HG03175 (cell line): ENCODE measurements at regions not wholly inside any gene's neighbourhood (a gene's known extent, or its start where the extent isn't known, plus 50 kb on each side); places are given as distances from the start of the nearest gene placed in this dataset.
"Not testable (repeated sequence)": the region's sequence is repeated elsewhere in the genome, so short reads cannot be mapped to it uniquely, and the experiment has no call there.

ENCODE experiments used
- ATAC-seq: cut with Tn5 transposase; IDR thresholded peaks from one replicate; pipeline ENCODE4 v1.9.1; 2021; ENCODE audit warnings: mild to moderate bottlenecking, moderate library complexity; ENCODE audit not compliant: unreplicated experiment

GRCh38 chr4:118410138-118410537 lies 57.3 kb upstream of the PRSS12 start:
- ATAC-seq, result no peak

DNA sequence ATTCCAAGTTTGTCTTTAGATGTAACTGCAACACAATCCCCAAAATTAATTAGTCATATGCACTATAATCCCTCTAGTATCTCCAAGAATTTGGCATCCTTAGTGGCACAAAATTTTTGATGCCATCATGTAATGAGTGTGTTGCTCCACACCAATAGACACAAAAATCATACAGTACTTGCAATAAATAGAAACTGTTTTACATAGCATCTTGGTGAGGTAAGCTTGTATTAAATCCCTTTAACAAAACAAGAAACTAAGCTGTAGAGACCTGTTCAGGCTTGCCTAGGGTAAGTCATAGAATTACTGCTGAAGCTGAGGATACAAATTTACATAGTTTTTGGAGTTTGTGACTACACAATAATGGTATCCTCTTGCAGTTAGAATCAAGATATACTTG lies 64.5 kb upstream of the PRSS12 start:
- no peak for ATAC-seq

GRCh38 chr4:118417800-118418199 lies 65.0 kb upstream of the PRSS12 start:
- ATAC-seq, result not testable (repeated sequence)

GRCh38 chr4:118418396-118418795 lies 65.6 kb upstream of the PRSS12 start:
- not testable (repeated sequence) for ATAC-seq

DNA sequence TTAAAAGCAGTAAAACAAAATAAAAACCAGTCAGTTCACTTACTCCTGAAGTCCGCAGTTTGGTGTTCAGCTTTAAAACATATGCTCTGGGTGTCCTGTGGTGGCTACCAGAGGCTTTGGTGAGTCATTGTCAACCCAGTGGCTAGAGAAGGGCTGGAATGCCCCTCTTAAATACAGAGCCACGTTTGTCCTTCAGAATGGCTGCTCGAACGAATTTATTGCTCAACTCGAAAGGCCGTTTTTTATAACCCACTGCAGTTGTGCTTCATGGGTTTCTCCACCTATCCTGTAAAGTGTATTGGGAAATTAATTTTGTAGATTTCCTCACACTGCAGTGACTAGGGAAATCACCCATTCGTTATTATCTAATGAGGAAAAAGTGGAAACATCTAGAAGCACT lies 66.8 kb upstream of the PRSS12 start:
- not testable (repeated sequence) for ATAC-seq

DNA sequence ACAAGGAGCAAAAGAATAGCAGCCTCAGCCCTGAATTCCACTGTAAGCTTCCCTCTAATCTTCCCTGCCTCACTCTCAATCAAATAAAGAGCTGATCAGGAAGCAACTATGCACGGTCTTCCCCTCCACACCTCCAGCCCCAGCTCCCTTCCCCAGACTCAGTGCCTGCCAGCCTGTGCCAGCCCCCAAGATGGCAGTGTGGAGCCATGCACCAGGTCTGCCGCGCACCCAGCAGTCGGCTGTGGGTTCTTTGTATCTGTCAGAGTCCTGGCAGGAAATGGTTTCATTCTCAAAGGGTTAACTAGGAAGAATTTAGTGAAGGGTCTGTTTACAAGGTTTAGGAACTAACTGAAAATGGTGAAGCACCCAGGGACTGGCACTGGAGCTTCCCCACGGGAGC lies 71.3 kb upstream of the PRSS12 start:
- ATAC-seq, result not testable (repeated sequence)

GRCh38 chr4:118428881-118429280 lies 76.1 kb upstream of the PRSS12 start:
- not testable (repeated sequence) for ATAC-seq

DNA sequence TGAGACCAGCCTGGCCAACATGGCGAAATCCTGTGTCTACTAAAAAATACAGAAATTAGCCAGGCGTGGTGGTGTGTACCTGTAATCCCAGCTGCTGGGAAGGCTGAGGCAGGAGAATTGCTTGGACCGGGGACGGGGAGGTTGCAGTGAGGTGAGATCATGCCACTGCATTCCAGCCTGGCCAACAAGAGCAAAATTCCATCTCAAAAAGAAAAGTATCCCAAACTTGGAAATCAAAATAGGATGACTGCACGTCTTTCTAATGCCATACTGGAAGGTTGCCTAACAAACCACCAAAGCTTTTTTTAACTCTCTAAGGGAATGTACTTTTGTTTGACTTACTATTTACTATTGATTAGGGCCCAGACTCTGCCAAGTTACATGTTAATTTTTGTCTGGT lies 79.6 kb upstream of the PRSS12 start:
- not testable (repeated sequence) for ATAC-seq

DNA sequence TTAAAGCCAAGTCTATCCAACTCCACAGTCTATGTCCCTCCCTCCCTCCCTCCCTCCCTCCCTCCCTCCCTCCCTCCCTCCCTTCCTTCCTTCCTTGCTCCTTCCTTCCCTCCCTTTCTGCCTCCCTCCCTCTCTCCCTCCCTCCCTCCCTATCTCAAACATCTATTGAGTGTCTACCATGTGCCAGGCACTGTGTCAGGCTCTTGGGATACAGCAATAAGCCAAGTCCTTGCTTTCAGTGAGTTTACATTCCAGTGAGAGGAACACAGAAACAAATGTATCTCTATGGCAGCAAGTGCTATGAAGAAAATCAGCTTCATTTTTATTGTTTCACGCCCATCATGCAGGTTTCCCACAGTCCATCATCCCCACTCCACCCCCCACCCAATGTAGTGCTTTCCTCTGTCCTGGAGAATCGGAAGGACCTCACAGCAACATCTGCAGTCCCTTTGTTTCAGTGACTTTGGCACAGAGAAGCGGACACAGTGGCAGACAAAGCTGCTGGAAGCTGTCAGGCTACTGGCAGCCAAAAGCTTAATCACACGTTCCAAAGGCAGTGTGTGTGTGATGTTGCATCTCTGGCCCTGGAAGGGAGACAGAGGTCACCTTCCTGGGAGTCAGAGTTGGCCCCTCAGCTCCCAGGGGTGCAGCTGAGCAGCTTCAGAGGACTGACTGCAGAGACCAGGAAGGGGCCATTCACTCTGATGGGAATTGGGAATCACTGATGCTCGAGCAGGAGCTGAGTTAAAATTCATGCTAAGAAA lies 81.0 kb upstream of the PRSS12 start:
- not testable (repeated sequence) for ATAC-seq

DNA sequence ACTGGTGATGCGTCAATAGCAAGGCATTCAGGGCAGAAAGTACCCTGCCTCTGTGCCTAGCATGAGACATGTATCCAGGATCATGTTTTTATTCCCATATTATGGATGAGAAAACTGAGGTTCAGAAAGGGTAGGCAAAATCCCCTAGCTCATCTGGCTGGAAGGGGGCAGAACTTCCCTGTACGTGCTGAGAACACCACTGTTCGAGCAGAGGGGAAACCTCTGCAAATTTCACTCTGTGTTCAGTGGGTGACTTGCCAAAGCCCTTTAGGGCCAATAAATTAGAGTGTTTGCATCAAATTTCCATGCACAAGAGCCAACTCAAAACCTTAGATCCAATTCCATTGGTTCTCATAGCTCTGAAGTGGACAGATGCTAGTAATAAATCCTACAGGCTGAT lies 82.6 kb upstream of the PRSS12 start:
- ATAC-seq, result not testable (repeated sequence)

GRCh38 chr4:118442115-118442837 lies 89.5 kb upstream of the PRSS12 start:
- not testable (repeated sequence) for ATAC-seq

DNA sequence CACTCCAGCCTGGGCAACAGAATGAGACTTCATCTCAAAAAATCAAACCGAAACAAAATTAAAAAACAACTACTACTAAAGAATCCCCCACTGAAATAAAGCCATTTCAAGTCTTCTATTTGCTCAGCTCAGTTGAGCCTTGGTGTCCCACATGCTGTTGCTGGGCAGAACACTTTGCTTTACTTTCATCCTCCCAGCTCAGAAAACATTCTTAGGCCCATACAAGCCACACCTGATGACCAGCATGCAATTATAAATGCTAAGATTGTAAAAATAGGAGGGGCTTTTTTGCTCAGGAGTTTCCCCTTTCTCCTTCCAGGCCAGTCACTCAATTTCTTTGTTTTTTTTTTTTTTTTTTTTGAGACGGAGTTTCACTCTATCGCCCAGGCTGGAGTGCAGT lies 94.6 kb upstream of the PRSS12 start:
- not testable (repeated sequence) for ATAC-seq

- ATAC-seq, result not testable (repeated sequence)
Measured at GRCh38 chr4:118454857-118455256, 102.1 kb upstream of the PRSS12 start.

- ATAC-seq, result not testable (repeated sequence)
Measured at GRCh38 chr4:118461435-118461834, 108.6 kb upstream of the PRSS12 start.

DNA sequence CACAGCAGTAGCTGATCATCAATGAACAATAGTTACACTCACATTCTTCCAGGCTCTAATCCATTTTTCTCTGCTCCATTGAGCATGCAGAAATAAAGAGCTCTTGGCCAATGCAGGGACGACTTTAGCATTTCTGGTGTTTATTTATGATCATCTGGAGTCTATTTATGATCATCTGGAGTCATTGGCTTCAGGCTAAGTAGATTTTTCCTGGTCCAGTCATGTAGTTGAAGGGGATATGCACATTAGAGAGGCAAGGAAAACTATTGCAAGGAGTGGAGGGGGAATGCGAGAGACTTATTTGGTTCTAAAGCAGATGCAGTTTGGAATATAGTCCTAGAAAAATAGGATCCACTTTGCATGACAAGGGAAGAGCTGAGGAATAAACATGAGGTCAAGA lies 113.0 kb upstream of the PRSS12 start:
- not testable (repeated sequence) for ATAC-seq

- not testable (repeated sequence) for ATAC-seq
Measured at GRCh38 chr4:118474001-118474626, 121.3 kb upstream of the PRSS12 start.

- ATAC-seq, result not testable (repeated sequence)
Measured at GRCh38 chr4:118474771-118475170, 122.0 kb upstream of the PRSS12 start.

- not testable (repeated sequence) for ATAC-seq
Measured at GRCh38 chr4:118475901-118476300, 123.1 kb upstream of the PRSS12 start.

DNA sequence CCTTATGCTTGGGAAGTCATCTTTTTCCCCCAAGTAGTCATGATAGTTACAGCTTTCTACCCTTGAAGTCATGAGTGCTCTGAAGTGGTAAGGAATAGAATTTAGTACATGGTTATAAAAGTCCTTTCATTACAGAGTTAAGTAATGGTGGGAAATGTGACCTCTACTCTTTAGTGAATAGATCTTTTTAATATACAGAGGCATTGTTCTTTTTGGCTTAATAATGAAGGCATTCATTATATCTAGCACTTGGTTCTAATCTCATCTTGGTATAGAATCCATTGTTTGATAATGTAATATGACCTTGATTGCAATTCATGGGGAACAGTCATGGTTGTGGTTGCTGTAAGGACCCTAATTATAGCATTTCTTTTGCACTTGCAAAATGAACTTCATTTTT lies 125.0 kb upstream of the PRSS12 start:
- not testable (repeated sequence) for ATAC-seq

DNA sequence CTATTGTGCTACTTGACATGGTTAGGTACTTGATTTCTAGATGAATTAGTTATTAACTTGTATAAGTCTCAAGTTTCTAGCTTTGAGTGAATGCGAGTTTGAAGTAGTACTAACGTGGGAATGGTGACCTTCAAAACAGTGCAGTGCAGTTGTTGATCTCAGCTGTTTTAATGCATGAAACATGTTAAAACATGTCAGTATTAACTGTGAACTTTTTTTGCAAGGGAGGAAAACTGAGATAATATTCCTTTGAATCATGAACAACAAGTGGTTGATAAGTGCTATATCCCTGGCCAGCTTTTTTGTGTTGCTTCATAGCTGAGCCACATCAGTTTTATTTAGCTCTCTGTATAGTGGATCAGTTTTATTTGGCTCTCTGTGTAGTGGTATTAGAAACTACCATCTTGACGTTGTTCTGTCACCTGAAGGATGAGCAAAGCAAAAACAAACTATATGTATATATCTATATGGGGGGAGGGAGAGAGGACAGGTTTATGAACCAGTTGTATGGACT lies 133.1 kb upstream of the PRSS12 start:
- ATAC-seq, result not testable (repeated sequence)

DNA sequence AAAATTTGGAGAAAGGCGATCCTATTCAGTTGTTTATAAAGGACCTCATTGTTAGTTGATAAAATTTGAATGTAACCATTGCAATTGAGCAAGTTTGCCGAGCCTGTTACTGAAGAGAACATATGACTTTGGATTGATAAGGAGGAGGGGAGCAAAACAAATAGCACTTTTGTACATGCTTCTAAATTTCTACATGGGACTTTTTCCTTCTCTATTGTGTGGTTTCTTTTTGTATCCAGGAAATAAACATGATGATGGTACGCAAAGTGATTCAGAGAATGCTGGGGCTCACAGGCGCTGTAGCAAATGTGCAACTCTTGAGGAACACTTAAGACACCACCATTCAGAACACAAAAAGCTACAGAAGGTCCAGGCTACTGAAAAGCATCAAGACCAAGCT lies 140.2 kb upstream of the PRSS12 start:
- not testable (repeated sequence) for ATAC-seq
